CD4-positive, alpha-beta T cell (primary cell): ENCODE measurements at regions not wholly inside any gene's neighbourhood (a gene's known extent, or its start where the extent isn't known, plus 50 kb on each side); places are given as distances from the start of the nearest gene placed in this dataset.

Experiments used
- ATAC-seq: fragments of 200-7000 bp; cut with Tn5 transposase; one replicate; pipeline ENCODE4 v1.10.0; 2022; ENCODE audit warnings: mild to moderate bottlenecking; ENCODE audit not compliant: poor library complexity
- CTCF ChIA-PET: fragments of 350-600 bp; sonication (Branson Sonifier 250); formaldehyde crosslinking; loops from one replicate; lab custom pipeline; 2021; ENCODE audit warnings: antibody characterized with exemption, inconsistent platforms; lab: Charles Lee
- POLR2A ChIA-PET: fragments of 350-600 bp; sonication (Branson Sonifier 250); formaldehyde crosslinking; loops from one replicate; lab custom pipeline; 2021; ENCODE audit warnings: antibody characterized with exemption, inconsistent platforms; lab: Charles Lee
- DNase-seq, 14 experiments: peaks; one replicate each; pipeline ENCODE4 v3.0.0-alpha.2; 2013 to 2020; ENCODE audit warnings: mixed read lengths in 2 of 14
- H3K27ac ChIP-seq, 2 donors: one replicate each; pipeline versions ENCODE4 v1.5.1 to v1.7.0; 2013; ENCODE audit warnings: low read length in 2 of 2, low read depth in 1 of 2, mild to moderate bottlenecking in 1 of 2
- H3K27me3 ChIP-seq, 2 experiments: 1 replicate in 1 of 2; 2 replicates in 1 of 2; pipeline versions ENCODE4 v1.6.1 to v1.7.0; 2013; ENCODE audit warnings: low read length in 2 of 2, control low read depth in 1 of 2, mild to moderate bottlenecking in 1 of 2, moderate library complexity in 1 of 2; ENCODE audit not compliant: insufficient read depth in 2 of 2, control insufficient read depth in 1 of 2
- H3K36me3 ChIP-seq: one replicate; pipeline ENCODE4 v1.6.1; 2013; ENCODE audit warnings: low read length, control low read depth; ENCODE audit not compliant: insufficient read depth
- H3K4me1 ChIP-seq: one replicate; pipeline ENCODE4 v1.6.1; 2013; ENCODE audit warnings: low read length, control low read depth; ENCODE audit not compliant: insufficient read depth
- H3K4me3 ChIP-seq: one replicate; pipeline ENCODE4 v1.5.1; 2013; ENCODE audit warnings: mild to moderate bottlenecking, low read length, moderate library complexity
- H3K9me3 ChIP-seq, 2 experiments: 1 replicate in 1 of 2; 2 replicates in 1 of 2; pipeline versions ENCODE4 v1.6.1 to v1.7.0; 2013; ENCODE audit warnings: low read length in 2 of 2, mild to moderate bottlenecking in 2 of 2, control low read depth in 1 of 2, moderate library complexity in 1 of 2; ENCODE audit not compliant: control insufficient read depth in 1 of 2, insufficient read depth in 1 of 2
- H3K27ac Mint-ChIP-seq: one replicate; pipeline ENCODE4 v1.8.0; 2020; ENCODE audit warnings: mixed read lengths
- H3K27me3 Mint-ChIP-seq: one replicate; pipeline ENCODE4 v1.8.0; 2021; ENCODE audit warnings: mixed read lengths
- H3K36me3 Mint-ChIP-seq: one replicate; pipeline ENCODE4 v1.8.0; 2021; ENCODE audit warnings: low read depth, mixed read lengths
- H3K4me1 Mint-ChIP-seq: one replicate; pipeline ENCODE4 v1.8.0; 2021; ENCODE audit warnings: low read depth, mixed read lengths
- H3K4me3 Mint-ChIP-seq: one replicate; pipeline ENCODE4 v1.8.0; 2020; ENCODE audit warnings: mild to moderate bottlenecking, mixed read lengths
- H3K9me3 Mint-ChIP-seq: one replicate; pipeline ENCODE4 v1.8.0; 2020; ENCODE audit warnings: mixed read lengths
- intact Hi-C, 2 experiments: fragments of 100-400 bp; cut with DNase I in 1 of 2; cut with micrococcal nuclease in 1 of 2; formaldehyde crosslinking; loops; one replicate each; pipeline versions ENCODE4 v1.15.1 to v1.9.0; 2023 to 2025; cut with DNase I, micrococcal nuclease
- TF ChIP-seq, protein P1 (sequence below): fragments of 200-600 bp; IDR thresholded peaks from one replicate; pipeline ENCODE4 v1.8.0; 2022; ENCODE audit warnings: antibody characterized with exemption, mild to moderate bottlenecking

DNA sequence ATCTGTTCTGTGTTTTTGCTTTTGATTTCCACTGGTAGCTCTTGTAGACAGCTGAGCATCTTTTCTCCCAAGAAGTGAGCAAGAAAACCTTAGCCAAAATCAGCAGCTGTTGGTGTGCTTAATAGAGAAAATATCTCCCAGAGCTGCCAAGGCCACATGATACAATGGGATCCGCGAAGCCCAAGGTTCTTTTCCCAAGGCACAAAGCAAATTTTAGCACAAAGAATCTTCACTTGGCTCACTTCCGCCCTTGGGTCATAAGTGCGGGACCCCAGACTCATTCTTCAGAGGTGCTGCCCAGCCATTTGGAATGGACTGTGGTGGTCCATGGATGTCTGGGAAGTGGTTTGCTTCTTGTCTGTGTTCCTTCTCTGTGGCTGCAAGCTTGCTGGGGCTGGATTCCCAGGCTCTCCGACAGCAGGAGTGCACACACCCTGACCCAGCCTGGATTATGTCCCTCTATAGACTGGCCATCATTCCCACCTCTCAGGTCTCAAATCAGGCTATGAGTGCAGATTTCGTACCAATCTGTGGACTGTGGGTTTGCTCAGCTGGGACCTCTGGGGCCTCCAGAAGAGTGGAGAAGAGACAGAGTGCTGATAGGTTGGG lies 93.0 kb upstream of the TMEM72 start:
- ChIA-PET POLR2A (no interaction called here), CTCF (no interaction called here)
- H3K27ac ChIP-seq, result no peak overlapping the region
- no peak overlapping the region for H3K27ac Mint-ChIP-seq
- no peaks in the 10 kb centered on the region for H3K36me3 Mint-ChIP-seq
- TF ChIP-seq, protein P1, sequence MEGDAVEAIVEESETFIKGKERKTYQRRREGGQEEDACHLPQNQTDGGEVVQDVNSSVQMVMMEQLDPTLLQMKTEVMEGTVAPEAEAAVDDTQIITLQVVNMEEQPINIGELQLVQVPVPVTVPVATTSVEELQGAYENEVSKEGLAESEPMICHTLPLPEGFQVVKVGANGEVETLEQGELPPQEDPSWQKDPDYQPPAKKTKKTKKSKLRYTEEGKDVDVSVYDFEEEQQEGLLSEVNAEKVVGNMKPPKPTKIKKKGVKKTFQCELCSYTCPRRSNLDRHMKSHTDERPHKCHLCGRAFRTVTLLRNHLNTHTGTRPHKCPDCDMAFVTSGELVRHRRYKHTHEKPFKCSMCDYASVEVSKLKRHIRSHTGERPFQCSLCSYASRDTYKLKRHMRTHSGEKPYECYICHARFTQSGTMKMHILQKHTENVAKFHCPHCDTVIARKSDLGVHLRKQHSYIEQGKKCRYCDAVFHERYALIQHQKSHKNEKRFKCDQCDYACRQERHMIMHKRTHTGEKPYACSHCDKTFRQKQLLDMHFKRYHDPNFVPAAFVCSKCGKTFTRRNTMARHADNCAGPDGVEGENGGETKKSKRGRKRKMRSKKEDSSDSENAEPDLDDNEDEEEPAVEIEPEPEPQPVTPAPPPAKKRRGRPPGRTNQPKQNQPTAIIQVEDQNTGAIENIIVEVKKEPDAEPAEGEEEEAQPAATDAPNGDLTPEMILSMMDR, result no peak
- no peaks in the 10 kb centered on the region for H3K9me3 Mint-ChIP-seq
- no peaks in the 10 kb centered on the region for H3K4me1 Mint-ChIP-seq
- no peak overlapping the region for H3K4me3 ChIP-seq
- no peak overlapping the region for H3K4me3 Mint-ChIP-seq
- no peaks in the 10 kb centered on the region for H3K36me3 ChIP-seq
- H3K27me3 ChIP-seq, result no peaks in the 10 kb centered on the region
- peaks cover 15% of the 10 kb centered on the region for H3K27me3 Mint-ChIP-seq
- peaks cover 0 to 3% of the 10 kb centered on the region in 2 experiments for H3K9me3 ChIP-seq
- H3K4me1 ChIP-seq, result no peaks in the 10 kb centered on the region
- intact Hi-C loops, result no loop called here
- no peak for ATAC-seq
- DNase-seq, result no peak

DNA sequence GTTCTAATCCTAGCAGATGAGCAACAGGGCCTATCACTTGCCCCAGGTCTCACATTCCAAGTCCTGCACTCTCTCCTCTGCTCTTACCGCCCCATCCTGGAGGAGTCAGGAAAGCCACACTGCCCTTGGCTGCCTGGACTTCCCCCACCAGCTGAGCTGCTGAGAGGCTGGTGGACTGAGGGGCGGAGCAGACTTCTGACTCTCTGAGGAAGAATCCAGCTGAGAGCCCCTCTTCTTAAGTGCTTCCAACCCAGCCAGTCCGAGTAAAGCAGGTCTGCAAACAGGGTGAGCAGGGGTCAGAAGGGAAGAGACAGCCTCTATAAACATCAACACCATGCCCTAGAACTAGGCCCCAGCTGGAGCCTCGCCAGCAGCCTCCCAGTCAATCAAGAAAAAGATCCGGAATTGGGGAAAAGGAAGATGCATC lies 92.4 kb upstream of the TMEM72 start:
- no peak for DNase-seq
- no peaks in the 10 kb centered on the region for H3K36me3 Mint-ChIP-seq
- peaks cover 0 to 3% of the 10 kb centered on the region in 2 experiments for H3K9me3 ChIP-seq
- CTCF ChIA-PET, result no interaction called here
- H3K27ac Mint-ChIP-seq, result no peak overlapping the region
- intact Hi-C loops, result no loop called here
- no peak overlapping the region for H3K4me3 Mint-ChIP-seq
- H3K4me3 ChIP-seq, result no peak overlapping the region
- no peaks in the 10 kb centered on the region for H3K4me1 ChIP-seq
- H3K36me3 ChIP-seq, result no peaks in the 10 kb centered on the region
- POLR2A ChIA-PET, result no interaction called here
- no peak for ATAC-seq
- TF ChIP-seq, protein P1, result no peak
- no peaks in the 10 kb centered on the region for H3K4me1 Mint-ChIP-seq
- no peaks in the 10 kb centered on the region for H3K27me3 ChIP-seq
- H3K9me3 Mint-ChIP-seq, result no peaks in the 10 kb centered on the region
- no peak overlapping the region for H3K27ac ChIP-seq
- peaks cover 15% of the 10 kb centered on the region for H3K27me3 Mint-ChIP-seq

DNA sequence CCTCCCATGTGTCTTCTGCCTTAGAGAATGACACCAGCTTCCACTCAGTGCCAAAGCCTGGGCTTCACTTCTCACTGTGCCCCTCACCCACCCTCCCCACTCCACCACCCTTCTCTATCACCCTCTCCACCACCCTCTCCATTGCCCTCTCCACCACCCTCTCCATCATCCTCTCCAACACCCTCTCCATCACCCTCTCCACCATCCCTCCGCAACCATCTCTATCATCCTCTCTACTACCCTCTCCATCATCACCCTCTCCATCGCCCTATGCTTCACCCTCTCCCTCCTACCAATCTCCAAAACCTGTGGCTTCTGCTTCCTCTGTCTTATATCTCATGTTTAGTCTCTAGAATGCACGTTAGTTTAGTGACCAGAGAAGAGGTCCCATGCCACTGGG lies 91.0 kb upstream of the TMEM72 start:
- H3K27me3 Mint-ChIP-seq, result peaks cover 15% of the 10 kb centered on the region
- DNase-seq (no peak), ATAC-seq (no peak)
- H3K27ac Mint-ChIP-seq, result no peak overlapping the region
- no peaks in the 10 kb centered on the region for H3K4me1 Mint-ChIP-seq
- TF ChIP-seq, protein P1, result no peak
- H3K9me3 ChIP-seq, result peaks cover 0 to 3% of the 10 kb centered on the region in 2 experiments
- no peaks in the 10 kb centered on the region for H3K27me3 ChIP-seq
- H3K9me3 Mint-ChIP-seq, result no peaks in the 10 kb centered on the region
- no peaks in the 10 kb centered on the region for H3K36me3 ChIP-seq
- no peaks in the 10 kb centered on the region for H3K36me3 Mint-ChIP-seq
- H3K27ac ChIP-seq, result no peak overlapping the region
- intact Hi-C loops, result no loop called here
- no peak overlapping the region for H3K4me3 ChIP-seq
- no peak overlapping the region for H3K4me3 Mint-ChIP-seq
- no peaks in the 10 kb centered on the region for H3K4me1 ChIP-seq
- CTCF ChIA-PET, result no interaction called here
- POLR2A ChIA-PET, result no interaction called here
